GM23338 (cell line): ENCODE measurements at regions not wholly inside any gene's neighbourhood (a gene's known extent, or its start where the extent isn't known, plus 50 kb on each side); places are given as distances from the start of the nearest gene placed in this dataset.

Source experiments
- CREB1 ChIP-seq: fragments of 250-450 bp; sonication (Bioruptor Pico); IDR thresholded peaks from 2 replicates; pipeline ENCODE4 v1.5.0; 2020; ENCODE audit warnings: low read depth, mild to moderate bottlenecking, moderate library complexity
- CTCF ChIP-seq, 2 experiments: fragments of 200-600 bp in 1 of 2; sonication (generic) in 1 of 2; conservative IDR thresholded peaks; 2 replicates each; pipeline versions ENCODE4 v1.5.1 to v1.6.1; 2016 to 2017; ENCODE audit warnings: antibody characterized with exemption in 2 of 2, low read depth in 2 of 2, mild to moderate bottlenecking in 2 of 2, moderate library complexity in 1 of 2
- ETS1 ChIP-seq: IDR thresholded peaks from 2 replicates; pipeline ENCODE4 v1.6.1; 2016; ENCODE audit warnings: antibody characterized with exemption
- EZH2 ChIP-seq: fragments of 200-600 bp; sonication (generic); IDR thresholded peaks from one replicate; pipeline ENCODE4 v1.8.0; 2017; ENCODE audit warnings: antibody characterized with exemption, mild to moderate bottlenecking, low read depth; ENCODE audit not compliant: unreplicated experiment
- EZH2phosphoT487 ChIP-seq: fragments of 200-600 bp; sonication (generic); IDR thresholded peaks from one replicate; pipeline ENCODE4 v1.8.1; 2018; ENCODE audit warnings: antibody characterized with exemption; ENCODE audit not compliant: unreplicated experiment
- JUNB ChIP-seq: IDR thresholded peaks from one replicate; pipeline ENCODE4 v1.6.1; 2016; ENCODE audit warnings: antibody characterized with exemption; ENCODE audit not compliant: unreplicated experiment
- NANOG ChIP-seq: IDR thresholded peaks from 2 replicates; pipeline ENCODE4 v1.6.1; 2016; ENCODE audit warnings: antibody characterized with exemption, borderline replicate concordance
- POLR2AphosphoS5 ChIP-seq: IDR thresholded peaks from 2 replicates; pipeline ENCODE4 v1.6.1; 2016; ENCODE audit warnings: antibody characterized with exemption, low read depth
- REST ChIP-seq: IDR thresholded peaks from one replicate; pipeline ENCODE4 v1.6.1; 2018; ENCODE audit warnings: antibody characterized with exemption; ENCODE audit not compliant: unreplicated experiment
- STAT1 ChIP-seq: IDR thresholded peaks from one replicate; pipeline ENCODE4 v1.6.1; 2016; ENCODE audit warnings: antibody characterized with exemption; ENCODE audit not compliant: unreplicated experiment
- ZNF114 ChIP-seq: fragments of 250-450 bp; sonication (Bioruptor Pico); IDR thresholded peaks from 2 replicates; pipeline ENCODE4 v1.5.0; 2020; ENCODE audit warnings: mild to moderate bottlenecking, moderate library complexity
- ZNF331 ChIP-seq: fragments of 250-450 bp; sonication (Bioruptor Pico); IDR thresholded peaks from 2 replicates; pipeline ENCODE4 v1.5.0; 2020; ENCODE audit warnings: low read depth, mild to moderate bottlenecking, moderate library complexity
- ZNF462 ChIP-seq: fragments of 250-450 bp; sonication (Bioruptor Pico); IDR thresholded peaks from 2 replicates; pipeline ENCODE4 v1.5.0; 2020; ENCODE audit warnings: mild to moderate bottlenecking, moderate library complexity

GRCh38 chr6:2576499-2576898 lies 174.2 kb downstream of the MYLK4 start:
- TF ChIP-seq EZH2 (no peak), CTCF (conservative IDR thresholded peaks at IDR 0.05; ENCODE audit: low read depth in 2 of 2) (no peak), POLR2AphosphoS5 (no peak), REST (no peak), EZH2phosphoT487 (no peak), JUNB (no peak), ZNF114 (CRISPR knock-in tag) (no peak), CREB1 (CRISPR knock-in tag) (no peak), ETS1 (no peak), ZNF331 (CRISPR knock-in tag) (no peak), ZNF462 (CRISPR knock-in tag) (no peak), NANOG (no peak), STAT1 (no peak)
